ENCODE measurements at regions not wholly inside any gene's neighbourhood (a gene's known extent, or its start where the extent isn't known, plus 50 kb on each side); places are given as distances from the start of the nearest gene placed in this dataset.

GRCh38 chr21:38922474-38923235, 116.9 kb downstream of the ETS2 start:
- no peaks in the 10 kb centered on the region for H3K27me3 ChIP-seq
- WGBS, 2 donors = 82 to 85% methylated on average over 6 of the region's 6 CpGs
- no peaks in the 10 kb centered on the region for H3K36me3 ChIP-seq (replicated peaks in 1 of 2; ENCODE audit: insufficient read depth in 1 of 2, low read depth in 2 of 2)
- H3K4me3 ChIP-seq = no peak overlapping the region
- TF ChIP-seq POLR2A (IDR thresholded peaks at IDR 0.05) (no peak), CTCF (IDR thresholded peaks at IDR 0.05) (no peak)
- no peak overlapping the region for H3K27ac ChIP-seq
- ATAC-seq (no peak), DNase-seq (no peak)
- H3K4me1 ChIP-seq = peaks cover 31% of the 10 kb centered on the region
- intact Hi-C loops (cut with DNase I) = no loop called here
- no peaks in the 10 kb centered on the region for H3K9me3 ChIP-seq

- H3K4me1 ChIP-seq = peaks cover 35% of the 10 kb centered on the region
- intact Hi-C loops (cut with DNase I) = no loop called here
- no peak for TF ChIP-seq POLR2A (IDR thresholded peaks at IDR 0.05)
- TF ChIP-seq CTCF (IDR thresholded peaks at IDR 0.05) = no peak
- no peak overlapping the region for H3K27ac ChIP-seq
- H3K27me3 ChIP-seq = no peaks in the 10 kb centered on the region
- WGBS, 2 donors = 46 to 54% methylated on average over 7 of the region's 7 CpGs
- DNase-seq (no peak), ATAC-seq (no peak)
- no peak overlapping the region for H3K4me3 ChIP-seq
- H3K9me3 ChIP-seq = no peaks in the 10 kb centered on the region
- no peaks in the 10 kb centered on the region for H3K36me3 ChIP-seq (replicated peaks in 1 of 2; ENCODE audit: insufficient read depth in 1 of 2, low read depth in 2 of 2)
These were observed 116.0 kb downstream of the ETS2 start for GRCh38 chr21:38921511-38922251.

GRCh38 chr21:38920631-38921398, 115.1 kb downstream of the ETS2 start:
- H3K36me3 ChIP-seq (replicated peaks in 1 of 2; ENCODE audit: insufficient read depth in 1 of 2, low read depth in 2 of 2) = no peaks in the 10 kb centered on the region
- no peak for TF ChIP-seq CTCF (IDR thresholded peaks at IDR 0.05)
- TF ChIP-seq POLR2A (IDR thresholded peaks at IDR 0.05) = no peak
- H3K4me3 ChIP-seq = no peak overlapping the region
- intact Hi-C loops (cut with DNase I) = no loop called here
- ATAC-seq (no peak), DNase-seq (no peak)
- H3K9me3 ChIP-seq = no peaks in the 10 kb centered on the region
- WGBS, 2 donors = 20 to 29% methylated on average over 8 of the region's 8 CpGs
- no peak overlapping the region for H3K27ac ChIP-seq
- H3K27me3 ChIP-seq = no peaks in the 10 kb centered on the region
- peaks cover 35% of the 10 kb centered on the region for H3K4me1 ChIP-seq

GRCh38 chr21:38918607-38919346, 113.0 kb downstream of the ETS2 start:
- intact Hi-C loops (cut with DNase I) = no loop called here

More at GRCh38 chr21:38918607-38919346, 113.0 kb downstream of the ETS2 start:
- no peaks in the 10 kb centered on the region for H3K27me3 ChIP-seq
- H3K4me1 ChIP-seq = peaks cover 31% of the 10 kb centered on the region
- no peaks in the 10 kb centered on the region for H3K9me3 ChIP-seq
- WGBS, 2 donors = 39 to 64% methylated on average over 5 of the region's 5 CpGs
- TF ChIP-seq CTCF (IDR thresholded peaks at IDR 0.05) (no peak), POLR2A (IDR thresholded peaks at IDR 0.05) (no peak)
- DNase-seq (peak in 1 of 4 donors; percentile 27), ATAC-seq (peak; percentile 79)
- peak overlapping the region; percentile 63 to 69 (median 64) for H3K27ac ChIP-seq
- no peak overlapping the region for H3K4me3 ChIP-seq
- H3K36me3 ChIP-seq (replicated peaks in 1 of 2; ENCODE audit: insufficient read depth in 1 of 2, low read depth in 2 of 2) = no peaks in the 10 kb centered on the region

All from body of pancreas (tissue), 4 donors.